ENCODE measurements at regions not wholly inside any gene's neighbourhood (a gene's known extent, or its start where the extent isn't known, plus 50 kb on each side); places are given as distances from the start of the nearest gene placed in this dataset.

DNA sequence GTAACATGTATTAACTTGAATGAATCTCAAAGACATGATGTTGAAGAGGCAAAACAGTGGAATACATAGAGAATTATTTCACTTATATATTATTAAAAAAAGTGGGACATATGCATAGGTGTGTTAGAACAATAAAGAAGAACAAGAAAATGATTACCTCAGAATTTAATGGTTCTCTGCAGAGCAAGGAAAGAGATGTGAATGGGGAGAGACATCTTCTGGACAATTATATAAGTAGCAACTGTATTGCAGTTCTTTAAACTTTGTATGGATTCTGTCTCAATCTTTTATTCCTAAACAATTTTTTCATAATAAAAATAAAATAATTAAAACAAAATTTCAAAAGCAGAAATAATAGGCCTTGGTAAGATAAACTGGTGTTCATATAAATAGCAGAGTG lies 674.9 kb upstream of the ADGRL4 start:
- no peak overlapping the region for H3K4me3 ChIP-seq (replicated peaks in 1 of 3; ENCODE audit: insufficient read depth in 1 of 3, low read depth in 2 of 3, low read length in 3 of 3)
- H3K9me3 ChIP-seq (ENCODE audit: low read length) = peaks cover 68% of the 10 kb centered on the region
- DNase-seq (ENCODE audit: low spot score) = no peak
- H3K27ac ChIP-seq (ENCODE audit: extremely low read length, insufficient read depth, low read length) = no peak overlapping the region
- H3K27me3 ChIP-seq (ENCODE audit: control insufficient read depth in 1 of 2, insufficient read depth in 2 of 2, low read length in 2 of 2) = no peaks in the 10 kb centered on the region
- H3K36me3 ChIP-seq (replicated peaks in 1 of 2; ENCODE audit: control insufficient read depth in 1 of 2, insufficient read depth in 2 of 2, low read length in 2 of 2) = no peaks in the 10 kb centered on the region
- in situ Hi-C loops (cut with HindIII; ENCODE audit: extremely low pct_ligation_motif_present, low pct_unique_long_range_greater_than_20kb) (no loop called here), intact Hi-C loops (cut with micrococcal nuclease; ENCODE audit: unreplicated experiment) (no loop called here)
- ATAC-seq = no peak
- H3K79me2 ChIP-seq (ENCODE audit: insufficient read depth, low read length) = no peaks in the 10 kb centered on the region
- no TSS peak for BruUV-seq (replicated peaks)
- H3K4me1 ChIP-seq (ENCODE audit: insufficient read depth, low read length) = no peaks in the 10 kb centered on the region
- CTCF ChIA-PET (ENCODE audit: low intra/inter-chr PET ratio, low total read pairs) = no interaction called here
- no peak overlapping the region for H3K4me2 ChIP-seq (ENCODE audit: low read depth, low read length)
- H4K20me1 ChIP-seq (ENCODE audit: insufficient read depth, low read length) = no peaks in the 10 kb centered on the region
- H2AFZ ChIP-seq (ENCODE audit: low read length) = no peak overlapping the region
- no peak overlapping the region for H3K9ac ChIP-seq (ENCODE audit: insufficient read depth, low read depth, low read length)
- FAIRE-seq = no peak
- POLR2A ChIA-PET = no interaction called here
- TF ChIP-seq ZNF292 (CRISPR knock-in tag; IDR thresholded peaks at IDR 0.05; ENCODE audit: borderline replicate concordance, low read depth) = no peak
- no peak for TF ChIP-seq SAFB2 (CRISPR knock-in tag; IDR thresholded peaks at IDR 0.05; ENCODE audit: borderline replicate concordance, low read depth)
- TF ChIP-seq XRCC5 (optimal IDR thresholded peaks at IDR 0.05; ENCODE audit: low read length) = no peak
- no peak for TF ChIP-seq HMGA1 (CRISPR knock-in tag; conservative IDR thresholded peaks at IDR 0.05)
- TF ChIP-seq, protein P1, sequence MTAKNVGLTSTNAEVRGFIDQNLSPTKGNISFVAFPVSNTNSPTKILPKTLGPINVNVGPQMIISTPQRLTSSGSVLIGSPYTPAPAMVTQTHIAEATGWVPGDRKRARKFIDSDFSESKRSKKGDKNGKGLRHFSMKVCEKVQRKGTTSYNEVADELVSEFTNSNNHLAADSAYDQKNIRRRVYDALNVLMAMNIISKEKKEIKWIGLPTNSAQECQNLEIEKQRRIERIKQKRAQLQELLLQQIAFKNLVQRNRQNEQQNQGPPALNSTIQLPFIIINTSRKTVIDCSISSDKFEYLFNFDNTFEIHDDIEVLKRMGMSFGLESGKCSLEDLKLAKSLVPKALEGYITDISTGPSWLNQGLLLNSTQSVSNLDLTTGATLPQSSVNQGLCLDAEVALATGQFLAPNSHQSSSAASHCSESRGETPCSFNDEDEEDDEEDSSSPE (CRISPR knock-in tag; IDR thresholded peaks at IDR 0.05) = no peak
- TF ChIP-seq NR2F1 (CRISPR knock-in tag; IDR thresholded peaks at IDR 0.05) = no peak
- TF ChIP-seq SRF (IDR thresholded peaks at IDR 0.05; ENCODE audit: low read depth, low read length) = no peak
- no peak for TF ChIP-seq TGIF2 (CRISPR knock-in tag; IDR thresholded peaks at IDR 0.05)
- no peak for TF ChIP-seq SIX4 (CRISPR knock-in tag; IDR thresholded peaks at IDR 0.05)
- TF ChIP-seq, protein P2, sequence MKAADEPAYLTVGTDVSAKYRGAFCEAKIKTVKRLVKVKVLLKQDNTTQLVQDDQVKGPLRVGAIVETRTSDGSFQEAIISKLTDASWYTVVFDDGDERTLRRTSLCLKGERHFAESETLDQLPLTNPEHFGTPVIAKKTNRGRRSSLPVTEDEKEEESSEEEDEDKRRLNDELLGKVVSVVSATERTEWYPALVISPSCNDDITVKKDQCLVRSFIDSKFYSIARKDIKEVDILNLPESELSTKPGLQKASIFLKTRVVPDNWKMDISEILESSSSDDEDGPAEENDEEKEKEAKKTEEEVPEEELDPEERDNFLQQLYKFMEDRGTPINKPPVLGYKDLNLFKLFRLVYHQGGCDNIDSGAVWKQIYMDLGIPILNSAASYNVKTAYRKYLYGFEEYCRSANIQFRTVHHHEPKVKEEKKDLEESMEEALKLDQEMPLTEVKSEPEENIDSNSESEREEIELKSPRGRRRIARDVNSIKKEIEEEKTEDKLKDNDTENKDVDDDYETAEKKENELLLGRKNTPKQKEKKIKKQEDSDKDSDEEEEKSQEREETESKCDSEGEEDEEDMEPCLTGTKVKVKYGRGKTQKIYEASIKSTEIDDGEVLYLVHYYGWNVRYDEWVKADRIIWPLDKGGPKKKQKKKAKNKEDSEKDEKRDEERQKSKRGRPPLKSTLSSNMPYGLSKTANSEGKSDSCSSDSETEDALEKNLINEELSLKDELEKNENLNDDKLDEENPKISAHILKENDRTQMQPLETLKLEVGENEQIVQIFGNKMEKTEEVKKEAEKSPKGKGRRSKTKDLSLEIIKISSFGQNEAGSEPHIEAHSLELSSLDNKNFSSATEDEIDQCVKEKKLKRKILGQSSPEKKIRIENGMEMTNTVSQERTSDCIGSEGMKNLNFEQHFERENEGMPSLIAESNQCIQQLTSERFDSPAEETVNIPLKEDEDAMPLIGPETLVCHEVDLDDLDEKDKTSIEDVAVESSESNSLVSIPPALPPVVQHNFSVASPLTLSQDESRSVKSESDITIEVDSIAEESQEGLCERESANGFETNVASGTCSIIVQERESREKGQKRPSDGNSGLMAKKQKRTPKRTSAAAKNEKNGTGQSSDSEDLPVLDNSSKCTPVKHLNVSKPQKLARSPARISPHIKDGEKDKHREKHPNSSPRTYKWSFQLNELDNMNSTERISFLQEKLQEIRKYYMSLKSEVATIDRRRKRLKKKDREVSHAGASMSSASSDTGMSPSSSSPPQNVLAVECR (CRISPR knock-in tag; IDR thresholded peaks at IDR 0.05; ENCODE audit: borderline replicate concordance) = no peak
- TF ChIP-seq, protein P3, sequence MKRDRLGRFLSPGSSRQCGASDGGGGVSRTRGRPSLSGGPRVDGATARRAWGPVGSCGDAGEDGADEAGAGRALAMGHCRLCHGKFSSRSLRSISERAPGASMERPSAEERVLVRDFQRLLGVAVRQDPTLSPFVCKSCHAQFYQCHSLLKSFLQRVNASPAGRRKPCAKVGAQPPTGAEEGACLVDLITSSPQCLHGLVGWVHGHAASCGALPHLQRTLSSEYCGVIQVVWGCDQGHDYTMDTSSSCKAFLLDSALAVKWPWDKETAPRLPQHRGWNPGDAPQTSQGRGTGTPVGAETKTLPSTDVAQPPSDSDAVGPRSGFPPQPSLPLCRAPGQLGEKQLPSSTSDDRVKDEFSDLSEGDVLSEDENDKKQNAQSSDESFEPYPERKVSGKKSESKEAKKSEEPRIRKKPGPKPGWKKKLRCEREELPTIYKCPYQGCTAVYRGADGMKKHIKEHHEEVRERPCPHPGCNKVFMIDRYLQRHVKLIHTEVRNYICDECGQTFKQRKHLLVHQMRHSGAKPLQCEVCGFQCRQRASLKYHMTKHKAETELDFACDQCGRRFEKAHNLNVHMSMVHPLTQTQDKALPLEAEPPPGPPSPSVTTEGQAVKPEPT (CRISPR knock-in tag; IDR thresholded peaks at IDR 0.05; ENCODE audit: low read depth) = no peak
- TF ChIP-seq RAD21 (CRISPR knock-in tag; IDR thresholded peaks at IDR 0.05) = no peak
- no peak for TF ChIP-seq ZNF20 (CRISPR knock-in tag; IDR thresholded peaks at IDR 0.05)
- TF ChIP-seq ZNF788 (CRISPR knock-in tag; IDR thresholded peaks at IDR 0.05; ENCODE audit: borderline replicate concordance) = no peak
- no peak for TF ChIP-seq REXO4 (CRISPR knock-in tag; IDR thresholded peaks at IDR 0.05; ENCODE audit: borderline replicate concordance)
- TF ChIP-seq, protein P4, sequence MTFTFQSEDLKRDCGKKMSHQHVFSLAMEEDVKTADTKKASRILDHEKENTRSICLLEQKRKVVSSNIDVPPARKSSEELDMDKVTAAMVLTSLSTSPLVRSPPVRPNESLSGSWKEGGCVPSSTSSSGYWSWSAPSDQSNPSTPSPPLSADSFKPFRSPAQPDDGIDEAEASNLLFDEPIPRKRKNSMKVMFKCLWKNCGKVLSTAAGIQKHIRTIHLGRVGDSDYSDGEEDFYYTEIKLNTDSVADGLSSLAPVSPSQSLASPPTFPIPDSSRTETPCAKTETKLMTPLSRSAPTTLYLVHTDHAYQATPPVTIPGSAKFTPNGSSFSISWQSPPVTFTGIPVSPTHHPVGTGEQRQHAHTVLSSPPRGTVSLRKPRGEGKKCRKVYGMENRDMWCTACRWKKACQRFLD (CRISPR knock-in tag; IDR thresholded peaks at IDR 0.05; ENCODE audit: borderline replicate concordance) = no peak

Data from HepG2 (cell line).